Chondrocyte (in vitro differentiated cells): ENCODE measurements at regions not wholly inside any gene's neighbourhood (a gene's known extent, or its start where the extent isn't known, plus 50 kb on each side); places are given as distances from the start of the nearest gene placed in this dataset.
A peak's percentile ranks its signal among the peaks of the same experiment; 100 is the strongest.
"Not testable (repeated sequence)": the region's sequence is repeated elsewhere in the genome, so short reads cannot be mapped to it uniquely, and the experiment has no call there.

Experiments
- DNase-seq: peaks from one replicate; pipeline ENCODE4 v3.0.0; 2021; ENCODE audit warnings: mixed read lengths, low spot score
- H3K27ac Mint-ChIP-seq: one replicate; pipeline ENCODE4 v1.8.0; 2021; ENCODE audit warnings: mild to moderate bottlenecking, moderate library complexity, mixed read lengths; ENCODE audit not compliant: unreplicated experiment
- H3K27me3 Mint-ChIP-seq: 2 replicates; pipeline ENCODE4 v1.8.0; 2021; ENCODE audit warnings: low read depth, mixed read lengths
- H3K36me3 Mint-ChIP-seq: 2 replicates; pipeline ENCODE4 v1.8.0; 2021; ENCODE audit warnings: low read depth, mixed read lengths
- H3K4me1 Mint-ChIP-seq: 2 replicates; pipeline ENCODE4 v1.8.0; 2021; ENCODE audit warnings: low read depth, mild to moderate bottlenecking, mixed read lengths
- H3K4me3 Mint-ChIP-seq: one replicate; pipeline ENCODE4 v1.8.0; 2021; ENCODE audit warnings: mild to moderate bottlenecking, moderate library complexity, mixed read lengths; ENCODE audit not compliant: unreplicated experiment
- H3K9me3 Mint-ChIP-seq: 2 replicates; pipeline ENCODE4 v1.8.0; 2021; ENCODE audit warnings: low read depth, mixed read lengths
- CTCF ChIP-seq: fragments of 200-600 bp; sonication (generic); IDR thresholded peaks from 2 replicates; pipeline ENCODE4 v1.5.0; 2021; ENCODE audit warnings: antibody characterized with exemption, mild to moderate bottlenecking, moderate library complexity

- H3K4me1 Mint-ChIP-seq, result peaks cover 12% of the 10 kb centered on the region
- H3K27ac Mint-ChIP-seq, result no peak overlapping the region
- no peaks in the 10 kb centered on the region for H3K36me3 Mint-ChIP-seq
- H3K9me3 Mint-ChIP-seq, result no peaks in the 10 kb centered on the region
- H3K4me3 Mint-ChIP-seq, result no peak overlapping the region
- no peak for TF ChIP-seq CTCF
- DNase-seq, result no peak
- H3K27me3 Mint-ChIP-seq, result peaks cover 10% of the 10 kb centered on the region
Observed at GRCh38 chr12:131600160-131600532, 110.7 kb upstream of the SFSWAP start.

GRCh38 chr12:131601499-131601898, 109.4 kb upstream of the SFSWAP start:
- H3K9me3 Mint-ChIP-seq, H3K4me3 Mint-ChIP-seq: not testable (repeated sequence)

GRCh38 chr12:131603106-131603938, 107.6 kb upstream of the SFSWAP start:
- Mint-ChIP-seq H3K27ac (no peak overlapping the region), H3K9me3 (no peaks in the 10 kb centered on the region), H3K4me3 (no peak overlapping the region), H3K36me3 (no peaks in the 10 kb centered on the region), H3K4me1 (peaks cover 12% of the 10 kb centered on the region), H3K27me3 (peaks cover 13% of the 10 kb centered on the region)
- peak; percentile 50 for DNase-seq
- TF ChIP-seq CTCF, result no peak

More at GRCh38 chr12:131601499-131601898, 109.4 kb upstream of the SFSWAP start:
- not testable (repeated sequence) for H3K27ac Mint-ChIP-seq, H3K36me3 Mint-ChIP-seq
- DNase-seq, result peak; percentile 61
- H3K4me1 Mint-ChIP-seq, result peaks cover 12% of the 10 kb centered on the region
- peaks cover 14% of the 10 kb centered on the region for H3K27me3 Mint-ChIP-seq

- DNase-seq, result peak; percentile 82
- no peaks in the 10 kb centered on the region for H3K36me3 Mint-ChIP-seq
- H3K4me1 Mint-ChIP-seq, result peaks cover 12% of the 10 kb centered on the region
- TF ChIP-seq CTCF, result no peak
- H3K9me3 Mint-ChIP-seq, result no peaks in the 10 kb centered on the region
- H3K27ac Mint-ChIP-seq, result no peak overlapping the region
- H3K4me3 Mint-ChIP-seq, result no peak overlapping the region
- H3K27me3 Mint-ChIP-seq, result peaks cover 9% of the 10 kb centered on the region
Observed at GRCh38 chr12:131603939-131604795, 106.7 kb upstream of the SFSWAP start.

GRCh38 chr12:131604859-131605258, 106.0 kb upstream of the SFSWAP start:
- peak; percentile 50 for DNase-seq
- H3K4me1 Mint-ChIP-seq, result peaks cover 12% of the 10 kb centered on the region

More at GRCh38 chr12:131604859-131605258, 106.0 kb upstream of the SFSWAP start:
- H3K9me3 Mint-ChIP-seq, result no peaks in the 10 kb centered on the region
- H3K27me3 Mint-ChIP-seq, result peaks cover 4% of the 10 kb centered on the region
- H3K4me3 Mint-ChIP-seq, result no peak overlapping the region
- TF ChIP-seq CTCF, result no peak
- no peaks in the 10 kb centered on the region for H3K36me3 Mint-ChIP-seq
- no peak overlapping the region for H3K27ac Mint-ChIP-seq
